ENCODE measurements at regions not wholly inside any gene's neighbourhood (a gene's known extent, or its start where the extent isn't known, plus 50 kb on each side); places are given as distances from the start of the nearest gene placed in this dataset.

DNA sequence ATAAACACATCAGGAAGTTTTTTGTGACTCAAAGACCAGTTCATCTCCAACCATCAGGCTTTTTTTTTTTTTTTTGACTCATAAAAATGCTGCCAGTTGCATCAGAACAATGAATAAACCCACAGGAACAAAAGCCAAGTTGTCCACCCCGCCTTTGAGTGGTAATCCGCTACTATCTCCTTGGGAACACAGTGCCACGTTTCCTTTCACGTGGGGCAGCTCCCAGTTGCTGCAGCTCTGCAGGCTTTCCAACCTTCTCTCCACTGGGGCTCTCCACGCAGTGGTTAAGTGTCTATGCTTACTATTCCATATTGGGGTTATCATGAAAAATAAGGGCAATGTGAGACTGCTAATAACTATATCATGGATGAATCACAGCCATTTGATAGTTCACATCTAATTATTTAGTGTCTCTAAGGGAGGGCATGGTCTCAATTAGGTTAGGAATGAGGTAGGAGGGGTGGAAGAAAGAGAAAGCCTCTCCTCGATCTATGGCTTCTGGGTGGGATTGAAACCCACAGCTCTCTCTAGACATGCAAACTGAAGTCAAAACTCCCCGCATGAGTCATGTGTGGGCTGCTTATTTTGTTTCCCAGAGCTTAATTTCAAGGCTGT, 55.8 kb upstream of the ACTBL2 start:
- no peaks in the 10 kb centered on the region for H3K36me3 ChIP-seq (ENCODE audit: control insufficient read depth in 4 of 4, insufficient read depth in 4 of 4, low read length in 3 of 4)
- no peak overlapping the region for H3K27ac ChIP-seq (ENCODE audit: insufficient read depth in 1 of 2, low read depth in 1 of 2, low read length in 2 of 2, poor library complexity in 1 of 2, severe bottlenecking in 2 of 2)
- H3K4me1 ChIP-seq (ENCODE audit: control extremely low read depth in 1 of 4, control insufficient read depth in 4 of 4, insufficient read depth in 4 of 4, low read length in 3 of 4): no peaks in the 10 kb centered on the region
- ChIA-PET POLR2A (no interaction called here), CTCF (interaction anchor here (0.7 kb wide), 1 partner anchor 60 kb away, joined by 3 read pairs; no protein-coding TSS in a partner anchor)
- H3K9me3 ChIP-seq (ENCODE audit: control extremely low read depth in 1 of 5, control insufficient read depth in 4 of 5, insufficient read depth in 2 of 5, low read depth in 1 of 5, low read length in 4 of 5): no peaks in the 10 kb centered on the region
- WGBS (ENCODE audit: insufficient coverage): 100% methylated on average over 2 of the region's 7 CpGs
- no peaks in the 10 kb centered on the region for H3K27me3 ChIP-seq (replicated peaks in 2 of 5; ENCODE audit: control insufficient read depth in 4 of 5, insufficient read depth in 5 of 5, low read length in 4 of 5)
- no peak overlapping the region for H3K4me3 ChIP-seq (ENCODE audit: control insufficient read depth in 1 of 7, extremely low read depth in 1 of 7, insufficient read depth in 4 of 7, low read depth in 2 of 7, low read length in 6 of 7)
- DNase-seq: no peak

GRCh38 chr5:57537811-57538210, 55.2 kb upstream of the ACTBL2 start:
- no peak overlapping the region for H3K4me3 ChIP-seq (ENCODE audit: control insufficient read depth in 1 of 7, extremely low read depth in 1 of 7, insufficient read depth in 4 of 7, low read depth in 2 of 7, low read length in 6 of 7)
- H3K36me3 ChIP-seq (ENCODE audit: control insufficient read depth in 4 of 4, insufficient read depth in 4 of 4, low read length in 3 of 4): no peaks in the 10 kb centered on the region
- no peak overlapping the region for H3K27ac ChIP-seq (ENCODE audit: insufficient read depth in 1 of 2, low read depth in 1 of 2, low read length in 2 of 2, poor library complexity in 1 of 2, severe bottlenecking in 2 of 2)
- ChIA-PET CTCF (interaction anchor here (0.7 kb wide), 1 partner anchor 61 kb away, joined by 3 read pairs; no protein-coding TSS in a partner anchor), POLR2A (no interaction called here)
- no peaks in the 10 kb centered on the region for H3K9me3 ChIP-seq (ENCODE audit: control extremely low read depth in 1 of 5, control insufficient read depth in 4 of 5, insufficient read depth in 2 of 5, low read depth in 1 of 5, low read length in 4 of 5)
- WGBS (ENCODE audit: insufficient coverage): 100% methylated on average over 2 of the region's 2 CpGs
- no peaks in the 10 kb centered on the region for H3K27me3 ChIP-seq (replicated peaks in 2 of 5; ENCODE audit: control insufficient read depth in 4 of 5, insufficient read depth in 5 of 5, low read length in 4 of 5)
- no peaks in the 10 kb centered on the region for H3K4me1 ChIP-seq (ENCODE audit: control extremely low read depth in 1 of 4, control insufficient read depth in 4 of 4, insufficient read depth in 4 of 4, low read length in 3 of 4)
- DNase-seq: no peak

GRCh38 chr5:57532513-57533497, 50.2 kb upstream of the ACTBL2 start:
- ChIA-PET POLR2A (no interaction called here), CTCF (no interaction called here)
- no peak overlapping the region for H3K4me3 ChIP-seq (ENCODE audit: control insufficient read depth in 1 of 7, extremely low read depth in 1 of 7, insufficient read depth in 4 of 7, low read depth in 2 of 7, low read length in 6 of 7)
- no peak for DNase-seq
- no peaks in the 10 kb centered on the region for H3K27me3 ChIP-seq (replicated peaks in 2 of 5; ENCODE audit: control insufficient read depth in 4 of 5, insufficient read depth in 5 of 5, low read length in 4 of 5)
- no peaks in the 10 kb centered on the region for H3K9me3 ChIP-seq (ENCODE audit: control extremely low read depth in 1 of 5, control insufficient read depth in 4 of 5, insufficient read depth in 2 of 5, low read depth in 1 of 5, low read length in 4 of 5)
- WGBS (ENCODE audit: insufficient coverage): 100% methylated on average over 2 of the region's 4 CpGs
- no peaks in the 10 kb centered on the region for H3K36me3 ChIP-seq (ENCODE audit: control insufficient read depth in 4 of 4, insufficient read depth in 4 of 4, low read length in 3 of 4)
- no peaks in the 10 kb centered on the region for H3K4me1 ChIP-seq (ENCODE audit: control extremely low read depth in 1 of 4, control insufficient read depth in 4 of 4, insufficient read depth in 4 of 4, low read length in 3 of 4)
- H3K27ac ChIP-seq (ENCODE audit: insufficient read depth in 1 of 2, low read depth in 1 of 2, low read length in 2 of 2, poor library complexity in 1 of 2, severe bottlenecking in 2 of 2): no peak overlapping the region

All from common myeloid progenitor, CD34-positive (primary cell).